UCSD-AML1 (cell line): ENCODE measurements at regions not wholly inside any gene's neighbourhood (a gene's known extent, or its start where the extent isn't known, plus 50 kb on each side); places are given as distances from the start of the nearest gene placed in this dataset.

Source experiments
- DNase-seq: peaks from one replicate; lab custom pipeline; 2025; ENCODE audit not compliant: unreplicated experiment; lab: John Stamatoyannopoulos, UW

DNA sequence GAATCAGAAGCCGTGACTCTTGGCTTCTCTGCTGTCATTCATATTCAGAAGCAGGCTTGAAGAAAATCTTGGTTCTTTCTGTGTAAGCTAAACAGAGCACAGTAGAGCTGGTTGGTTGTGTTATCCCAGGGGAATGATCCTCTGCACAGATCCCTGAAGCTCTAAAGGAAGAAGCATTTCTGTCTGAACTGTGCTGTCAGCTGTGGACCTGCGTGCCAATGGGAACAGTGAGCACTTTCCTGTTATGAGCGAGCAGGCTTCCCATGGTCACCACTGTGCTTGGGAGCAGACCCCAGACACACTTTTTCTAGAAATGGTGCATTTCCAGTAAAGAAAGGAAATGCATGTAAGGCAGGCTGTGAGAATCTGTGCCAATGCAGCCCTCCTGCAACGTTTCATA lies 490.2 kb downstream of the EPM2A start:
- no peak for DNase-seq

DNA sequence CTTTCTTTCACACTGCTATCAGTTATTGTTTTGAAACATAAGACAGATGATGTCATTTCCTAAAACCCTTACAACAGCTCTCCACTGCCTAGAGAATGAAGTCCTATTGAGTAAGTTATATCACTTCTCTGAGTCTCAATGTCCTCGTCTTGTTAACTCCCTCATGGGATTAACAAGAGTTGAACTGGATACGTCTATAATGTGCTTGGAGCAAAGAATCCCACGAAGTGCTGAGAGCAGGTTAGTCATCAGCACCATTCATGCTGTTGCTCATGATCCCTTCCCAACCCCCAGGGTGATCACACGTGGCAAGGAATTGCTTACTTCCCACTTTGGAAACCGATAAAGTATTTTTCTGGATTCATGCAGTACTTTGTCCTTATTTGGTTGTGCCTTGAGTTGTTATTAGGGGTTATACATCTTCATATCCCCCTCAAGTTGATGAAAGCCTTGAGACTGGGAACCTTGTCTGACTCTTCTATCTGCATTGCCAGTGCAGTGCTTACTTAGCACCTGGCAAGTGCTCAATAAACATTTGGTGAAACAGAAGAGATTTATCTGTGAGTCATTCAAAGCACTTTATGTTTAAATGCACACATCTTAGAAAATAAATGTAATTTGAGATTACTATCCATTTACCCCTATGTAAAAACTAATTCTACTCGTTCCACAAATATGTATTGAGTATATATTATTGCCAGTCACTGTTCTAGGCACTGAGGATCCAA lies 487.5 kb downstream of the EPM2A start:
- no peak for DNase-seq

DNA sequence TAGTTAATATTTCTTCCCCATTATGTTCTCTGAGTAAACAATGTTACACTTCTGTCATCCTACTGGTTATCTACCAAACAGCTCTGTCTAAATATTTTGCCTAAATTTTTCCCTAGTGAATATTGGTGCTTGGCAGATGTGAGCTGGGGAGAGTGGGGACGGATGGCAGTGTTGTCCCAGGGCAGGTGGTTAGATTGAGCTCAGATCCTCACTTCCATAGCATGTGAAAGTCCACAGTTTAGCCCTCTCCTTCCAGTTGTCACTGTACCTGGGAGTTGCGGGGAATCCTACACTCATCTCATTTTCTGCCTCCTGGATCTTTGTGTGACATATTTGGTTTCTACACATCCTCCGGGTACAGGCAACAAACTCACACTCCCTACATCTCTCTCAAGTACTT lies 484.9 kb downstream of the EPM2A start:
- no peak for DNase-seq

DNA sequence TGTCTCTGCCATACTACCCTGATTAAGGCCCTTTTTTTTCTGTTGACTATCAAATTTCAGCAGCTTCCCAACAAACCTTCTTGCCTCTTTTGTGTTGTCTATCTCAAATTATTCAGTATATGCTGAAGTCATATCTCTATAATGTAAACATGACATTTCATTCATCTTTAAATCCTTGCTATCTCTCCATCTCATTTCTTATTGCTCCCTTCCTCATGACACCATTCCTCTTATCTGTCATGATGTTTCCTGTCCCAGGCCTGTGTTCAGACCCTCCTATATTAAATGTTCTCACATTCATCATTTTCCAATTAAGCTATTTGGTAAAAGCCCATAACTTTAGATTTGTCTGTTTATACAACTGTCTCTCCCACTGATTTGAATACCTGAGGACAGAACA lies 482.6 kb downstream of the EPM2A start:
- no peak for DNase-seq

DNA sequence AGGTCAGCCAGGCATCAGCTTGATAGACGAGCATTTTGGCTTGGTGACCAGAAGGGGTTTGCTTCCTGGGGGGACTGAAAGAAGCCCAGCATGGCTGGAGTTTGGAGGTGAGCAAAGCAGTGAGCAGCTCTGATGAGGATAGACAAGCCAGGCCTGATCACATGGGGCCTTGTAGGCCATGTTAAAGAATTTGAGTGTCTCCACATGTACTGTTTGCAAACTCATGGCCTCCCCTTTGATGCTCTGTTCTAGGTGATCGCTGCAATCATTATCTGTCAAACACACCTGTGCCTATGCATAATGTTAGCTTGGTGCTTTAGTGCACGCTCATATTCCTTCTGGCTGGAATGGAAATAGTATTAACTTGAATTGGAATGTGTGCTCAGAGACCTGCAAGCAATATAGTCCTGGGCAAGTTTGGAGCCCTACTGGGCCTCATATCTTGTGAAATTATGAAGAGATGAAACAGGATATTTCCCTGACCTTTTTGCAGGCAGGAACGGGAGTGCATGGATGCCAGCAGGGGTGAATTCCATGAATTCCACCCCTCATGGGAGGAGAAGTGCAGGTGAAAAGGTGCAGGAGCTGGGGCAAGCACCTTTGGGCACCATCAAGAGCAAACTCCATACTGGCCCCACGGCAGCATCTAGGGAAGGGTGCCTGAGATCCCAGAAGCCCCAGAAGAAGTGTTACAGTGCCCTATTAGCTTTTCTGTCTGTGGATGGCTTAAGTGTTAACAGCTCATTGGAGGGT lies 480.5 kb downstream of the EPM2A start:
- DNase-seq = no peak

DNA sequence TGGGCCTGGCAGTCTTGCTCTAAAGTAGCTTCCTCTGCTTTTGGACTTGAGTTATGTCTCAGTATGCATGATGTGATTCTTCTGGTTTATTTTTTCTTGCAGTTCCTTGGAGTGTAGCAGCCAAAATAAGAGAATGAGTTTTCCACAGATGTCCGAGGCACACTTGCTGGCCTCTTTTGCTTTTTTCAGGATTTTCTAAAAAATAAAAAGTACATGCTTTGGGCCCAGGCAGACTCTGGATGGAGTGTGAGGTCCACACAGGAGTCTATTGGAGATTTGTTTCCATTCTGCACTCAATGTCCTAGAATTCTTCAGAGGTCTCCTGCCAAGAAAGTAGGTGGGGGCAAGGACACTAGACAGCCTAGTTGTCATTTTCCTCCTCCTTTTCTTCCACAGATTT lies 477.6 kb downstream of the EPM2A start:
- DNase-seq = no peak

DNA sequence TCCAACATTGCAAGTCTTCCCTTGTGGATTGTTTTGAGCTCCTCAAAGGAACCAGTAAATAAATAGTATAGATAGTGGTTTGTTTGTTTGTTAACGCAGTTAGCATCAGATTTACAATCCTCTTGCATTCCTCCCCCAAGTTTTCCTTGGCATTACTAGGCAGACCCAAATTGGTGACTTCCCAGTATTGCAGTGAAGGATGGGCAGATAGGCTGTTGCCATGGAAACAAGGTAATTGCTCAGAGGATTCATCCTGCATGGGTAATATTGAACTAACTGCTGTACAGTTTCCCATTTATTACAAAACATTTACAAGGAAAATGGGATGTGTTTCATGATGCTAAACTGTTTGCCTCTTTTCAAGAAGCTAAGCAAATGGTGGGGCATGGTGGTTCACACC lies 477.2 kb downstream of the EPM2A start:
- no peak for DNase-seq

DNA sequence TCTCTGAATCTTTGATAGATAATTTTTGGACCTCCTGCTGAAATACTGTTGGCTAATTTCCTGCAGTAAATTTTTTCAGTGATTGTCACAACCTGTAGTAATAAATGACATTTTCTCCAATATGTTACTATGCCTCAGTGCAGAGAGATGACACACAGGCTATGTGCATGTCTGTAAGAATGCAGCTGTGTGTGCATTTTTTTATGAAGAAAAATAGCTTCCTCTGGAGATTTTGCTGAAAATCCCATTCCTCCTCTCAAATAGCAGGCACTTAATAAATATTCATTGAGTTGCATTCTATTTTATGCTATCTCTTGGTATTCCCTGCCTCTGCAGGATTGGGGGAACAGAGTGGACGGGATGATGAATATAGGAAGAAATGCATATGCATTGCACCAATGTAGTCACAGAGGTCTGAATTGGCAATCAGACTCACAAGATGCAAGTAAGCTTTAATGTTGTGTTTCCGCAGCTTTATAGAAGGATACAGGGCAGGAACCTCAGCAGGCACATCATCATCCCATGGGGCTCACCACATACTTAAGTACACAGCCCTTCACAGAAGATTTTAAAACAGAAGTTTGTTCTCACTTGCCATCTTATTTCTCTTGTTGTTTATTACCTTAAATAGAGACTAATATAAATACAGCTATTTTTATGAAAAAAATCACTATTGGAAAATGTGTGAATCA lies 474.7 kb downstream of the EPM2A start:
- no peak for DNase-seq

DNA sequence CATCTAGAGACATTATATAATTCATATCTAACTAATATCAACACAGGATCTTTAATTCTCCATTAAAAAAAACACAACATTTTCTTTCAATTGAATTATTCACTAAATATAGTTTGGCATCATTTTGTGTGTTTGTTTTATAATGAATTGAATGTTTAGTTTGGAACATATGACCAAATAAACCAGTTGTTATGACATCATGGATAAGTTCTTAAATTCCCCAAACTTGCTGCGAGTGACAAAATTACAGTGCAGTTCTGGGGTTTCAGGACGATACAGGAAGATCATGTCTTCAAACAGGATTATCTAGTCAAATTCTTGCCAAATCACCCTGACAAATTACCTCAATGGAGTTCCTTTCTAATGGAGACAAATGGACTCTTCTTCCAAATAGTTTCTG lies 473.6 kb downstream of the EPM2A start:
- no peak for DNase-seq

DNA sequence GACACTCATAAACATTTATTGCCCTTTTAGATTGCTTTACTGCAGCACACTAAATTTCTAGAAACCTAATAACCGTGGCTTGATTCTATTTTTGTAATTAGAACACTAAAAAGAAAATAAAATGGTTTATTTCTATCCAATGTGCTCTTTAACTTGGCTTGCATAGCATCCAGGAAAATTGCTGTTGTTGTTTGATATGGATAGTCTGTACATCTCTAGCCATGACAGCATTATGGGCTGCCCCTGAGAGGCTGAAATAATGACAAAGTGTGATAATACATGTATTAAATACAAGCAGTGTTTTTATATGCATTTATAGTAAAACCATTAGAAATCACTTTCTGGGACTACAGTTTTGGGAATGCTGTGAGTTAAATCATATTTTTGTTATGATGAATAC lies 472.5 kb downstream of the EPM2A start:
- DNase-seq = no peak

DNA sequence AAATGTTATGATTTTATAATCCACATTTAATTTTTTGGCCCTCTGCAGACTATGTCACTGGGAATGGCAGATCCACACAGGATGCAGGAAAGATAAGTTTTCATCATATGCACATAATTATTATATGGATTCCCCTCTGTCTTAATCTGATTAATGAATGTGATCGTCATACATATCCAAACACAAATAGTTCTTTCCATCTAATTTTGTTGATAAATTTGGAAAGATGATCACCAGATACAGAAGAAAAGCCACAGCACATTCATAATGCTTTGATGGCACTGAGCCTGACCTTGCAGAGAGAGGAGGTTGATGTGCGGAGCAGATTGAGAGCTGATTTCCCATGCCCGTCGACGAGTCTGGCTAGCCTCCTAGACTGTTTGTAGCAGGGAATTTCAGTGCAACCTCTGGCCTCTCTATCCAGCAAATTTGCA lies 471.5 kb downstream of the EPM2A start:
- no peak for DNase-seq

DNA sequence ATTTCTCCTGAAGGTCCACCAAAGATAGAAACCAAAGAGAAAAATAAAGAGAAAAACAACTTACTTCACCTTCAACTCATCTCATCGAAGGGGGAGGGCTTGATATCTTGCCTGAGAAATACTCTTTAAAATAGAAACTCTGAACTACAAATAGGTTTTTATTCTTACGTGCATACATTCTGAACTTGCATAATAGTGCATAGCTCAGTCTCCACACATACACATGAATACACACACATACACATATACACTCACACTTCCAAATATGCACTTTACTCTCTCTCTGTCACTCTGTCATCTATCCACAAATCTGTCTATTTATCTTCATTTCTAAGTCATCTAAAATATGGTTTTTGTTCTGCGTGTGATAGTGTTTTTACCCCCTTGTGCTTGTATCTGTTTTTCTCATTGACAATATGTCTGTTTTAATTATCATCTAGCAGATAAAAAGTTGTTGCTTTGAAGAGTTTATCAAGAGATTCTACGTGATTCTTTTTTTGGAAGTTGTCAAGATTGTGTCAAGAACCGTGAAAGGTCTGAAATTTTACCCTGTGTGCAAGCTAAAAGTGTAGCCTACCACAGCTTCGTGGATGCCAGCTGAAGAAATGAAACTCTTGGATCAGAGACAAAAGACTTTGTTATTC lies 468.8 kb downstream of the EPM2A start:
- no peak for DNase-seq

DNA sequence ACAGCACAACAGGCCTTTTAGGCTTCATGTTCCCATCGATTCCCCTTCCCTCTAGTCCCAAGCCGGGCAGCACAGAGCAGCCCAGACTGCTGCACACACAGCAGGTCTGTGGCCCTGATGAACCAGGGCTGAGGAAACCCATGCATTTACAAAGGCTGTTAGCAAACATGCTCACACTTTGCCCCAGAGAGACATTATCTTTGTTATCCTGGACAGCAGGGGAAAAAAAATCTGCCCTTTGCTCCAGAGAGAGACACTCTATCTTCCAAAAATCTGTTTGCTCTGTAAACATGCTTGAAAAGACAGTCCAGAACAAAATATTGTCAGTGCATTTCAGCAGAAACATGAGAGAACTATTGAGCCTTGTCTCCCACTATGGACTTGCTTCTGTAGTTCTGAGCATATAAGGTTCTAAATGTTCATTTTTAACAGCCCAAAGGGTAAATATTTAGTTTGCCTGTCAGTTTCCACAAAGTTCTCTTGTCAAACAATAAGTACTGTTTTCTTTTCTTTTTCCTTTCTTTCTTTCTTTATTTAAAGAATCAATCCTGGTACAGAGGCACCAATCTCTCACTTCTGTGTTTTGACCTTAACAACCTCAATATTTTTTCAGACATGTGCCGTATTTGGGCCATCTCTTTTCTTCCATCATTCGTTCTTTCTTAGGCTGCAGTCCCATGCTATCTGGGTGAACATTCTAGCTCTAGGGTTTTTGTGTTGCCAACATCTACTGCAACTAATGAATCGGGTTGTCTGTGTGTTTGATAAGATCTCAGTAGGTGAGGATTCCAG lies 468.0 kb downstream of the EPM2A start:
- DNase-seq = no peak

DNA sequence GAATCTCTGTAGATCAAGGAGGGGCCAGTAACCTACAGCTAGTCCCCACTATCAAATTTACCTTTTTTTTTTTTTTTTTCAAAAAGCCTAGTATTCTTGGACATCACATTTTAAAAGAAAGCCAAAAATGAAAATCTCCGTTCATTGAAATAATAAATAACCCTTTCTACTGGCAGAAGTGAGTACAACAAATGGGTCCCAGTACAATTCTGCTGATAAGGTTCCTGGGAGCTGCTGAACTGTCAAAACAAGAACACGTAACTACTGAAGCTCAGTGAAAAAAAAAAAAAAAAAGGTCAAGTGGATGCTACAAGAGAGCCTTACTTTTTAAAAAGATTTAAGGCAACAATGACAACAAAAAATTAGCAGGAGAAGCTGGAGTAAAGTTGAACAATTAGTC lies 464.9 kb downstream of the EPM2A start:
- DNase-seq = no peak

DNA sequence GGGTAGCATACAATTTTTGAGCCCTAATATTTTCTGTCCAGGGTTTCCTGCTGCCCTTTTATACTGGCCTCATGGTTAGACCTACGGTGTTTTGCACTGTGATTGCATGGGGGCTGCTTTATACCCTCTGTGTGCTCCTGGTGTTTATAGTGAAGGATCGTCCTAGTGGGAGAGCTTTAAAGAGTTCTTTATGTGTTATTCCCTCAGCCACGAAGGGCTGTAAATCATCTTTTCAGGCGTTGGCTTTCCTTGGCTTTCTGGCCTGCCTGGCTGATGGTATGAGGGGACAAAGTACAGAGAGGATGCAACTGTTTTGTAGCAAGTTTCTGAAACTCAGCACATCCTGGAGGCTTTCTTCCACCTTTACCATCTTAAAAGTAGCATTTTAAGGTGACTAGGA lies 464.3 kb downstream of the EPM2A start:
- no peak for DNase-seq

DNA sequence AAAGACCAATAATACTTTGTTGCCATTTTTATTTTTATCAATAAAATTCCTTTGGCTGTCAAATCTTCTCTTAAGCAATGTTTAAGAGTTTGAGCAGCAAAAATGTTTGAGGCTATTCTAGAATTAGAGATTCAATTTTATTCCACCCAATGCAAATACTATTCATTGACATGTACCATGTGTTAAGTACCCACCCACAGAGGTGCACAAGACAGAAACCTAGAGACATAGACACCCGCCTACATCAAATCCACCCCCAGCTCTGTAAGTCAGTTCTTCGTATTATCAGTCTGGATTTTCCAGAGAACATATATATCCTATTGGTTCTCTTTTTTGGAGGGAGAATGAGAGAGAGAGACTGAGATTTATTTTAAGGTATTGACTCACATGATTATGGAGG lies 463.7 kb downstream of the EPM2A start:
- no peak for DNase-seq

DNA sequence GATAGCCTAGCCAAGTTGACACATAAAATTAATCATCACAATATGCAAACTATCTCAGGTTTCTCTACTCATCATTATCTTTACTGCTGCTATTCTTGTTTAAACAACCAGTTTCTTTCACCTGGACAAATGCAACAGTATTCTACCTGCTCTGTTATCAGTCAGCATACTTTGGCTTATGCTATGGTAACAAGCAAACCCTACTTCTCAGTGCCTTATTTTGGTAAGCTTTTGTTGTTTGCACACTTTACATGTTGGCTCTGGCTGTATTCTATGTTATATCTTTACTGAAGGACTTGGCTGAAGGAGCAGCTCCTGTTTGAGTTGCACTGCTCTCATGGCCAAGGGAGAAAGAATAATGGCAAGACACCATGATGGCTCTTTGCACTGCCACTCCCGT lies 463.1 kb downstream of the EPM2A start:
- no peak for DNase-seq

DNA sequence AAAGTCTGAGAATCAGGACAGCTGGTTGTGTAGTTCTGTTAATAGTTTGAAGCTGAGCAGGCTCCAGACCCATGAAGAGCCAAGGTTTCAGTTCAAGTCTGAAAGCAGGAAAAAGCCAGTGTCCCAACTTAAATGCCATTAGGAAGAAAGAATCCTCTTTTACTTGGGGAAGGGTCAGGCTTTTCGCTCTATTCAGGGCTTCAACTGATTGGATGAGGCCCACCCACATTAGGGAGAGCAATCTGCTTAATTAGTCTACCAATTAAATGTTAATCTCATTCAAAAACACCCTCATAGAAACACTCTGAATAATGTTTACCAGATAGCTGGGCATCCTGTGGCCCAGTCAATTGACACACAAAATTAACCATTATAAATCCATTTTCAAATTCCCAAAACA lies 462.2 kb downstream of the EPM2A start:
- no peak for DNase-seq

DNA sequence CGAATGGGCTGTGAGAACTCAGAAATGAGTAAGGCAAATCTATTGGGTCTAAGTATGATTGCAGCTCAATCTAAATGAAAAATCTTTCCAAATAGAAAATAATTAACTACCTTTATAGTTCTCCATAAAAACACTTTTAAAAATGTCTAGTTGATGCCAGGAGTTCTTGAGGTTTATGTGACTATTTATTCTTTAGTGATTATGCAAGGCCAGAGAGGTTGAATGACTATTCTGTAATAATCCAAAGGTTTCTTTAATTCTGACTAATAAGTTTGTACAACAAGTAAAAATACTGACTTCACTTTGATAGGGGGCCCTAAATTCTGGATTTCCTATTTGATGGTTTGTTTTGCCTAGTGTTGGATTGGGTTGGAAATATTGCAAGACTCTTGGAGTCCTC lies 461.2 kb downstream of the EPM2A start:
- no peak for DNase-seq

DNA sequence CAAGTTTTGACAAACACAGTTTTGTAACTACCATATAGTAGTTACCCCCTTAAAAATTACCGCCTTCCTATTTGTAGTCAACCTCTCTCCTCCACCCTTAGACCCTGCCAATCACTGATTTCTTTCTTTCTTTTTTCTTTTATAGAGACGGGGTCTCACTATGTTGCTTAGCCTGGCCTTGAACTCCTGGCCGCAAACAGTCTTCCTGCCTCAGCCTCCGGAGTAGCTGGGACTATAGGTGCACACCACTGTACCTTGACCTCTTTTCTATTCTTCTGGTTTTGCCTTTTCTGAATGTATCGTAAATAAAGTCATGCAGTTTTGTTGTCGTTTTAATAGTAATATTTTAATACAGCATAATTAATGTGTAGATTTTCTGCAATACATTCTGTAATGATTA lies 460.3 kb downstream of the EPM2A start:
- no peak for DNase-seq

DNA sequence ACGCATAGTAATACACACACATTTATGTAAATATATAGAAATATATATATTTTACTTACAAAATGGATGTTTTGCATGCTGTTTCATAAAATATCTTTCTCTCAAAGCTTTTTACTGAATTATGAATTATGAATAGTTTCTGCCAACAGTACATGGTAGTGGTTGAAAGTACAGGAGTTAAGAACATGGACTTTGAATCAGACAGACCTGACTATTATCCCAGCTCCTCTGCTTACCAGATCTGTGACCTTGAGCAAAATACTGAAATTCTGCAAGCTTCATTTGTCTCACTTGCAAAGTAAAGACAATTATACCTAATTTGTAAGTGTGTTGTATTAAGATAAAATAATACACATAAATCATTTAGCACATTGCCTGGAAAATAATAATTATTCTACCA lies 459.5 kb downstream of the EPM2A start:
- DNase-seq = no peak
